Thymus (tissue), 11 donors: ENCODE measurements at regions not wholly inside any gene's neighbourhood (a gene's known extent, or its start where the extent isn't known, plus 50 kb on each side); places are given as distances from the start of the nearest gene placed in this dataset.

ENCODE experiments used
- DNase-seq, 9 donors: peaks; one replicate each; pipeline ENCODE4 v3.0.0-alpha.2; 2013; ENCODE audit warnings: low spot score in 9 of 9, low read depth in 6 of 9, missing footprints in 1 of 9
- H3K27ac ChIP-seq, 2 donors: one replicate each; pipeline ENCODE4 v1.5.1; 2013; ENCODE audit warnings: control low read depth in 1 of 2, low read depth in 1 of 2, low read length in 1 of 2, mild to moderate bottlenecking in 1 of 2, moderate library complexity in 1 of 2
- H3K27me3 ChIP-seq, 2 donors: one replicate each; pipeline ENCODE4 v1.5.1; 2013; ENCODE audit warnings: low read length in 1 of 2; ENCODE audit not compliant: control insufficient read depth in 2 of 2, insufficient read depth in 1 of 2
- H3K36me3 ChIP-seq, 2 donors: one replicate each; pipeline ENCODE4 v1.5.1; 2013; ENCODE audit warnings: low read length in 1 of 2, mild to moderate bottlenecking in 1 of 2, moderate library complexity in 1 of 2; ENCODE audit not compliant: control insufficient read depth in 2 of 2, insufficient read depth in 2 of 2
- H3K4me1 ChIP-seq, 2 donors: one replicate each; pipeline ENCODE4 v1.5.1; 2013; ENCODE audit warnings: low read length in 2 of 2; ENCODE audit not compliant: control insufficient read depth in 2 of 2, insufficient read depth in 2 of 2
- H3K4me3 ChIP-seq, 2 donors: one replicate each; pipeline ENCODE4 v1.5.1; 2013; ENCODE audit warnings: low read length in 2 of 2, control low read depth in 1 of 2, mild to moderate bottlenecking in 1 of 2
- H3K9me3 ChIP-seq, 2 donors: one replicate each; pipeline ENCODE4 v1.5.1; 2013; ENCODE audit warnings: low read length in 1 of 2, mild to moderate bottlenecking in 1 of 2; ENCODE audit not compliant: control insufficient read depth in 2 of 2, insufficient read depth in 1 of 2
- WGBS: extraction: QIAGEN DNeasy Blood & Tissue Kit; methylation state at CpG from one replicate; pipeline ENCODE4 v1.1.7; 2013; 5-methylcytosine and 5-hydroxymethylcytosine counted together
- donor health status: healthy.

DNA sequence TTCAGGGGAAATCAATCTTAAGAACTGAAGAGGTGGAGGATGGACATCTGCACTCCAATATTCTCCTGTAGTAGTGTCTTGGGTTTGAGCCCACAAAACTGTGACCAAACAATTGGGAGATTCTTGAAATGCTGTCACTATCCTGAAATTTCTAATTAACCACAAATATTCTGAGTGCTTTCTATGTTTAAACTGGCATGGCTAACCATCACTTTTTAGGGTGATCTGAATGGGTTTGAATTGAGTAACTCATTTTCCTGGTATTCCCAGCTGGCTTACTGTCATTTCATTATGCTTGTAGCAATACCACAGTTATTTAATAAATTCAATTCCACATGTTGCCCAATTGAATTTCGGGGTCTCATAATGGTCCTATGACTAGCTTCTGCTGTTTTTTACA, 216.9 kb upstream of the DCBLD2 start:
- Histone ChIP-seq H3K27ac (no peak overlapping the region), H3K36me3 (no peaks in the 10 kb centered on the region), H3K27me3 (no peaks in the 10 kb centered on the region), H3K4me3 (no peak overlapping the region), H3K9me3 (no peaks in the 10 kb centered on the region), H3K4me1 (no peaks in the 10 kb centered on the region)
- no peak for DNase-seq
- 47% methylated on average over 1 of the region's 1 CpG for WGBS

DNA sequence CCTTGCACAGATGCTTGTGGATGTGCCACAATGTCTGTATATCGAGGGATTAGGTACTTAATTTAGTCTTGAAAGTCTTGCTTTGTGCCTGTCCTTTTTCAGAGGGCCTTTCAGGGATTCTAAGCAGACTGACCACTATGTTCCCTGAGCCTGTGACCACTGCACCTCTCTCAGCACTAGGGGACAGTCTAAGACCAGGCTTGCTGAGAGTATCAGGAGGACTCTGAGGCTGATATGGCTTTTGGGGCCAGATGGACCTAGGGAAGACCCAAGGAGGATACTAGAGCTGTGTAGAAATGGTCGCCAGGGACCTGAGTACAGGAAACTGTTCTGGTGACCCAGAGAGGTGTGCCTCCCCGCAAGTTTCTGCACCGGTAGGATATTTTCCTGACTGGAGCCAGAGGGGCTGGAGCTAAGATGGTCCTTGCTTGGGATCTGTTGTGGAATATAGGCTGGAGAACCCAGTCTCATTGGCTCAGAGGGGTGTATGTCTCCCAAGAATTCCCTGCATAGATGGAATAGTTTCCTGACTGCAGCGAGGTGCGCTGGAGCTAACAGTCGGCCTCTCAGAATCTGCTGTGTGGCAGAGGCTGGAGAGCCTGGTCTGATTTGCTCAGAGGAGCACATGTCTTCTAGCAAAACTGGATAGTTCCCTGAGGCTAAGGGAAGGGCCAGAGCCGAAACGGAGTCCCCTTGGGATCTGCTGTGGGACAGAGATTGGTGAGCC, 213.2 kb upstream of the DCBLD2 start:
- Histone ChIP-seq H3K36me3 (no peaks in the 10 kb centered on the region), H3K9me3 (no peaks in the 10 kb centered on the region), H3K4me3 (no peak overlapping the region), H3K27ac (no peak overlapping the region), H3K27me3 (no peaks in the 10 kb centered on the region), H3K4me1 (no peaks in the 10 kb centered on the region)
- WGBS: 93% methylated on average over 9 of the region's 9 CpGs
- no peak for DNase-seq

DNA sequence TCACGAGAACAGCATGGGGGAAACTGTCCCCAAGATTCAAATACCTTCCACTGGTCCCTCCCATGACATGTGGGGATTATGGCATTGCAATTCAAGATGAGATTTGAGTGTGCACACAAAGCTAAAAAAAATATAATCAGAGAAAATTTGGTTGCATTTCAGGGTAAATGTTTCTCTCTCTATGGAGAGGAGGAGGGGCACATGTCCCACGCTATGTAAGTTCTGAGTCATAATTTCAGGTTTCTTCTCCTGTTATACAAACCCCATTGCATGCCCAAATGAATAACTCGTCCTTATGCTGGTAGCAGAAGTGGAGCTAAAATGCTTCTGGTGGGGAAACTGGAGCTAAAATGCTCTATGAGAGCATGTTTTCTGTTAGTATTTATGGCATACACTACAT, 209.7 kb upstream of the DCBLD2 start:
- H3K4me3 ChIP-seq: no peak overlapping the region
- WGBS: 85% methylated on average over 3 of the region's 3 CpGs
- DNase-seq: no peak

GRCh38 chr3:99110401-99110800, 208.9 kb upstream of the DCBLD2 start:
- Histone ChIP-seq H3K27ac (no peak overlapping the region), H3K4me3 (no peak overlapping the region), H3K27me3 (no peaks in the 10 kb centered on the region), H3K9me3 (no peaks in the 10 kb centered on the region), H3K4me1 (no peaks in the 10 kb centered on the region), H3K36me3 (no peaks in the 10 kb centered on the region)
- DNase-seq: no peak
- 96% methylated on average over 4 of the region's 4 CpGs for WGBS

More for the DNA sequence above, 209.7 kb upstream of the DCBLD2 start:
- Histone ChIP-seq H3K4me1 (no peaks in the 10 kb centered on the region), H3K36me3 (no peaks in the 10 kb centered on the region), H3K27me3 (no peaks in the 10 kb centered on the region), H3K27ac (no peak overlapping the region), H3K9me3 (no peaks in the 10 kb centered on the region)

DNA sequence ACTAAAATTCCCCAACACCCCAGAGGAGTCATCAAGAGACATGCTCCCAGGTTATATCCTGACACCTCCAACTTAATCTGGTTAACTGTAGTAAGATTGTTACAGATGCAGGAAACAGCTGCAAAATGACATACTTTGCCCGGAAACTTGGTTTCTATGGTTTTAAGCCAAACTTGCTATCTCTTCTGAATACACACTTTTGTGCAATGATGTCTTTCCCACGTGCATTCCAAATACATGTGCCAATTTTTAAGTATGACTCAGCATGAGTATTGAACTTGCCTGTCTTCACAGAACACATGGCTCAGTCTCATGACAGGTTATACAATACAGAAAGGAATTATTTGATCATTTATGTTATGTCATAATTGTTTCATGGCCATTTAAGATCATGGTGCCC, 207.0 kb upstream of the DCBLD2 start:
- H3K36me3 ChIP-seq: no peaks in the 10 kb centered on the region
- H3K27ac ChIP-seq: no peak overlapping the region
- H3K9me3 ChIP-seq: no peaks in the 10 kb centered on the region
- no peaks in the 10 kb centered on the region for H3K4me1 ChIP-seq
- no peaks in the 10 kb centered on the region for H3K27me3 ChIP-seq
- WGBS: 64% methylated on average over 2 of the region's 2 CpGs
- H3K4me3 ChIP-seq: no peak overlapping the region
- no peak for DNase-seq

DNA sequence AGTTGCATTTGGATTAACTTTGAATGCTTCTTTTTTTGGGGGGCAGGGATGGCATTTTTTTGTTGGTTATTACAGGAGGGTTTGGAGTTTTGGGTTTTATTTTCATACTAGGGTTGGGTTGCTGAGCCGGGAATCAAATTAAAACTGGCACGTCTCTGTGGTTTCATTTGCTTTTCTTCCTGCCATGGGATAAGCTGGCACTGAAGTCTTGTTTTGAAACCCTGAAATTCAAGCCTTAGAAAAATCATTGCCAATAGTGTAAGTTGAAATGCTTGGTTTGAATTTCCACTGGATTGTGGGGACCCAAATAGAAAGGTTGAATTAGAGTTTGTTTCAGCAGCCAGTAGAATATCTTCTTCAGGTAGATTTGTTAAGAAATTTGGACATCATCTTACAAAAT, 193.1 kb upstream of the DCBLD2 start:
- H3K36me3 ChIP-seq: no peaks in the 10 kb centered on the region
- WGBS: 89% methylated on average over 2 of the region's 2 CpGs
- no peak overlapping the region for H3K27ac ChIP-seq
- no peaks in the 10 kb centered on the region for H3K27me3 ChIP-seq
- H3K9me3 ChIP-seq: no peaks in the 10 kb centered on the region
- no peak for DNase-seq
- H3K4me1 ChIP-seq: no peaks in the 10 kb centered on the region
- H3K4me3 ChIP-seq: no peak overlapping the region

GRCh38 chr3:99087277-99087676, 185.8 kb upstream of the DCBLD2 start:
- 98% methylated on average over 2 of the region's 2 CpGs for WGBS
- H3K4me3 ChIP-seq: no peak overlapping the region

DNA sequence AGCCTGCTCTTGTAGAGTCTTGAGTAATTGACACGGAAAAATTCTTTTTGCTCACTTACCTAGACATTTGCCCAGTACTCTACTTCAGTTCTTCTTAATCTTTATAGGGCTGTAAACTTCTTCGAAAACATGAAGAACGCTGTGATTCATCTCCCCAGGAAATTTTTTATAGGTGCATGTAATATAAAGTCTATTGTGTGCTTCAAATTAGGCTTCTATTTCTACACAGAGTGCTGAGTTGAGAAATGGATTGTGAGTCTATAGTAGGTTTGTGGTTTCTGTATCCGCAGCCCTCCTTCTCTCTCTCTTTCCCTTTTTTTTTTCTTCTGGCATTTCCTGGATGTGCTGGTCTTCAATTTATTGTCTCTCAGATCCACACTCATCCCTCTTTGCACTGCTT, 183.3 kb upstream of the DCBLD2 start:
- 85% methylated on average over 4 of the region's 4 CpGs for WGBS
- no peaks in the 10 kb centered on the region for H3K36me3 ChIP-seq
- DNase-seq: no peak

More at GRCh38 chr3:99087277-99087676, 185.8 kb upstream of the DCBLD2 start:
- H3K27ac ChIP-seq: no peak overlapping the region
- no peaks in the 10 kb centered on the region for H3K4me1 ChIP-seq
- DNase-seq: no peak
- H3K9me3 ChIP-seq: no peaks in the 10 kb centered on the region
- H3K36me3 ChIP-seq: no peaks in the 10 kb centered on the region
- no peaks in the 10 kb centered on the region for H3K27me3 ChIP-seq

DNA sequence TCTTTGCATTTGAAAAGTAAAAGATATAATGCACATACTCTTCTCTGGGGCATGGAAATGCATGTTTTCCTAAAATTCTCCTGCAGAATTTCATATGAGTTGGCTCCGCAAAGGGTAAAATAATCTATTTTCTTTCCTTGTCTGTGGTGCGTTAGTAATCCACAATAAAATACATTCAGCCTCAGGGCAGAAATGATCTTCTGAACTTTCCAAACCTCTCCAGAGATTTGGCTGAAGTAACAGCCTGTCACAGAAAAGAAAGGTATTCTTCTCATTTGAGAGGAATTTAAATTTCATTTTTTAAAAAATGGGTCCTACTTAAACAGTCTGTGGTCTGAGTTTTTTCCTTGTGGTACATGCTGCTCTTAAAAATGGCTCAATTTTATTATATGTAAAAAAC, 182.7 kb upstream of the DCBLD2 start:
- 97% methylated on average over 2 of the region's 2 CpGs for WGBS
- H3K27me3 ChIP-seq: no peaks in the 10 kb centered on the region
- no peak overlapping the region for H3K4me3 ChIP-seq
- no peaks in the 10 kb centered on the region for H3K36me3 ChIP-seq
- no peak for DNase-seq
- H3K4me1 ChIP-seq: no peaks in the 10 kb centered on the region
- no peaks in the 10 kb centered on the region for H3K9me3 ChIP-seq
- H3K27ac ChIP-seq: no peak overlapping the region

More for the DNA sequence above, 183.3 kb upstream of the DCBLD2 start:
- Histone ChIP-seq H3K27ac (no peak overlapping the region), H3K27me3 (no peaks in the 10 kb centered on the region), H3K4me1 (no peaks in the 10 kb centered on the region), H3K4me3 (no peak overlapping the region), H3K9me3 (no peaks in the 10 kb centered on the region)
